Suprapubic skin (tissue), 4 donors: ENCODE measurements at regions not wholly inside any gene's neighbourhood (a gene's known extent, or its start where the extent isn't known, plus 50 kb on each side); places are given as distances from the start of the nearest gene placed in this dataset.

ENCODE experiments used
- CTCF ChIP-seq, 2 donors: fragments of 200-600 bp in 1 of 2; fragments of 450-650 bp in 1 of 2; sonication (generic) in 1 of 2; IDR thresholded peaks; one replicate each; pipeline ENCODE4 v1.5.1; 2016 to 2019; ENCODE audit warnings: antibody characterized with exemption in 2 of 2, mild to moderate bottlenecking in 1 of 2, moderate library complexity in 1 of 2
- POLR2A ChIP-seq, 2 donors: fragments of 450-650 bp; IDR thresholded peaks; one replicate each; pipeline ENCODE4 v1.6.1; 2017; ENCODE audit warnings: antibody characterized with exemption in 2 of 2, mild to moderate bottlenecking in 2 of 2, moderate library complexity in 2 of 2
- POLR2AphosphoS5 ChIP-seq, 3 donors: sonication (generic); formaldehyde crosslinking; IDR thresholded peaks; one replicate each; pipeline ENCODE4 v1.6.1; 2017; ENCODE audit warnings: antibody characterized with exemption in 3 of 3

DNA sequence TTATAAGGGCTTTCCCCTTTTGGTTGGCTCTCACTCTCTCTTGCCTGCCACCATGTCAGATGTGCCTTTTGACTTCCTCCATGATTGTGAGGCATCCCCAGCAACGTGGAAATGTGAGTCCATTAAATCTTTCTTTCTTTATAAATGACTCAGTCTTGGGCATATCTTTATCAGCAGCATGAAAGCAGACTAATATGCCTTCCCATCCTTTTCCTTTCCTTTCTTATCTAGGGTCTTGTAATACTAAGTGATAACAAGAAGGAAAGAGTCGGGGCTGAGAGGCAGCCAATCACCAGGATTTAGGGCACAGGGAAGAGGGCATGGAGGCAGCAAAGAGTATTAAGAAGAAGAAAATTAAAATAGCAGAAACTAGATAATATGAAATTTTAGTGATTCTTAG, 62.0 kb upstream of the JCAD start:
- TF ChIP-seq CTCF (IDR thresholded peaks at IDR 0.05) (no peak), POLR2AphosphoS5 (IDR thresholded peaks at IDR 0.05) (no peak), POLR2A (IDR thresholded peaks at IDR 0.05) (no peak)
